Lower leg skin (tissue), 4 donors: ENCODE measurements at regions not wholly inside any gene's neighbourhood (a gene's known extent, or its start where the extent isn't known, plus 50 kb on each side); places are given as distances from the start of the nearest gene placed in this dataset.
"Not testable (repeated sequence)": the region's sequence is repeated elsewhere in the genome, so short reads cannot be mapped to it uniquely, and the experiment has no call there.

ENCODE experiments used
- DNase-seq, 2 donors: peaks; one replicate each; pipeline ENCODE4 v3.0.0-alpha.2; 2019; ENCODE audit warnings: low spot score in 2 of 2
- H3K4me3 ChIP-seq: fragments of 200-600 bp; sonication (generic); 2 replicates; pipeline ENCODE4 v1.5.1; 2017; ENCODE audit warnings: mild to moderate bottlenecking, low read depth; ENCODE audit not compliant: poor library complexity, severe bottlenecking
- POLR2A ChIP-seq, 2 donors: fragments of 450-650 bp; IDR thresholded peaks; one replicate each; pipeline ENCODE4 v1.6.1; 2016 to 2017; ENCODE audit warnings: antibody characterized with exemption in 2 of 2, mild to moderate bottlenecking in 1 of 2, moderate library complexity in 1 of 2
- WGBS, 2 donors: methylation state at CpG; one replicate each; pipeline ENCODE4 v1.1.5; 2018; 5-methylcytosine and 5-hydroxymethylcytosine counted together
- intact Hi-C: fragments of 100-400 bp; cut with DNase I; formaldehyde crosslinking; loops from one replicate; pipeline ENCODE4 v1.15.0; 2023; ENCODE audit warnings: low total_unique reads
- TF ChIP-seq, protein P1 (sequence below), 3 donors: fragments of 450-650 bp; IDR thresholded peaks; one replicate each; pipeline ENCODE4 v1.5.1; 2016; ENCODE audit warnings: antibody characterized with exemption in 3 of 3, mild to moderate bottlenecking in 3 of 3, moderate library complexity in 2 of 3

GRCh38 chr20:48492015-48492714 is 335.6 kb downstream of the PREX1 start:
- no peak overlapping the region for H3K4me3 ChIP-seq
- TF ChIP-seq, protein P1, sequence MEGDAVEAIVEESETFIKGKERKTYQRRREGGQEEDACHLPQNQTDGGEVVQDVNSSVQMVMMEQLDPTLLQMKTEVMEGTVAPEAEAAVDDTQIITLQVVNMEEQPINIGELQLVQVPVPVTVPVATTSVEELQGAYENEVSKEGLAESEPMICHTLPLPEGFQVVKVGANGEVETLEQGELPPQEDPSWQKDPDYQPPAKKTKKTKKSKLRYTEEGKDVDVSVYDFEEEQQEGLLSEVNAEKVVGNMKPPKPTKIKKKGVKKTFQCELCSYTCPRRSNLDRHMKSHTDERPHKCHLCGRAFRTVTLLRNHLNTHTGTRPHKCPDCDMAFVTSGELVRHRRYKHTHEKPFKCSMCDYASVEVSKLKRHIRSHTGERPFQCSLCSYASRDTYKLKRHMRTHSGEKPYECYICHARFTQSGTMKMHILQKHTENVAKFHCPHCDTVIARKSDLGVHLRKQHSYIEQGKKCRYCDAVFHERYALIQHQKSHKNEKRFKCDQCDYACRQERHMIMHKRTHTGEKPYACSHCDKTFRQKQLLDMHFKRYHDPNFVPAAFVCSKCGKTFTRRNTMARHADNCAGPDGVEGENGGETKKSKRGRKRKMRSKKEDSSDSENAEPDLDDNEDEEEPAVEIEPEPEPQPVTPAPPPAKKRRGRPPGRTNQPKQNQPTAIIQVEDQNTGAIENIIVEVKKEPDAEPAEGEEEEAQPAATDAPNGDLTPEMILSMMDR (IDR thresholded peaks at IDR 0.05): no peak
- TF ChIP-seq POLR2A (IDR thresholded peaks at IDR 0.05): no peak
- intact Hi-C loops: no loop called here
- 85% methylated on average over 16 to 17 of the region's 17 CpGs for WGBS, 2 donors
- no peak for DNase-seq

DNA sequence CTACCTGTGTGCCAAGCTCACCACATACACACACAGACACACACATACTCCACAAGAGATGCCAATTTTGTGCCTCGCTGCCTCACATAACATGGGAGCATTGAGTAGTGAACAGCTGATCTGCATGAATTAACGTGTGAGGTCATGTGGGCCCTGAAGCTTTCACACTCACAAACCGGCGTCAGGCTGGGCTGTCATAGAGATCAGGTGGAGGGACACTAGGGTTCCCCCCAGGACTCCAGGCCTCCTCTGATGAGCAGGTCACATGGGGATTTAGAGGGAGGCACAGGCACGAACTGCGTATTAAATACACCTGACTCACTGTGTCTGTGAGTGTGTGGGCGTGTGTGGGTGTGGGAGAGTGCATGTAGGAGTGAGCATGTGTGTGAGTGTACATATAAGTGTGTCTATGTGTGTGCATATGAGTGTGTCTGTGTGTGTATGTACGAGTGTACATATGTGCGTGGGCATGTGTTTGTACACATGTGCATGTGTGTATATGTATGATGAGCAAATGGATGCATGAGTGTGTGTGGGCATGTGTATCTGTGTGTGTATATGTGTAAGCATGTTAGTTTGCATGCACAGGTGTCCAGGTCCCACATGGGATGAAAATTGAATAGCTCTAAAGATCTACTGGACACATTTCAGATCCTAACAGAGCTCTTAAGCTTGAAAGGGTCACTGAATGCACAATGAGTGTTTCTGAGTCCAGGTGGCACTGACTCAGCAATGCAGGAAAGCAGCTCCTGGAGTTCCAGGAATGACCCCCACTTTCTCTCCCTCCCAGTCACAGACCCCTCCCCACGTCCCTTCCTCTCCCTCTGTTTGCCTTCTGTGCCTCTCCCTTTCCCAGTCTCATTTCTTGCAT is 336.6 kb downstream of the PREX1 start:
- peak in 1 of 2 donors; percentile 70 for DNase-seq
- no peak overlapping the region for H3K4me3 ChIP-seq
- WGBS, 2 donors: 69 to 76% methylated on average over 10 of the region's 10 CpGs
- intact Hi-C loops: no loop called here
- no peak for TF ChIP-seq POLR2A (IDR thresholded peaks at IDR 0.05)
- TF ChIP-seq, protein P1 (IDR thresholded peaks at IDR 0.05): no peak

DNA sequence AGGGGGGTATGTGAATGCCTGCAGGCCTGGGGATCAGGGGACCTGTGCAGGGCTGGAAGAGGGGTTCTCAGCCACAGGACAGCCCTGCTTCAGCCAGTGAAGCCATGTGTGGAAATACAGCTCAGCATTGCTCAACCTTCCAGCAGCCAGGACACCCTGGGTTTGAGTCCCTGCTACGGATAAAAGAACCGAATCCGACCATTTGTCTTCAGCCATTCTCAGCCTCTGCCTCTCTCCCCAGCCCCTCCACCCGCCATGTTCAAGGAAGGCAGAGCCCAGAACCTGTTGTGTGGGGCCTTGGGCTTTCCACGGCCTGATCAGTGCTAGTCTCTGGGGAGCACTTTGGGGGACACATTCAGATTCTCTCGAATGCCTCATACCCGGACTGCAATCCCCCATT is 337.5 kb downstream of the PREX1 start:
- 73 to 84% methylated on average over 7 of the region's 7 CpGs for WGBS, 2 donors
- intact Hi-C loops, H3K4me3 ChIP-seq: not testable (repeated sequence)
- peak in 1 of 2 donors; percentile 73 for DNase-seq

- DNase-seq: peak in 1 of 2 donors; percentile 63
- H3K4me3 ChIP-seq: no peak overlapping the region
- intact Hi-C loops: no loop called here
- 13 to 24% methylated on average over 6 to 8 of the region's 8 CpGs for WGBS, 2 donors
- TF ChIP-seq POLR2A (IDR thresholded peaks at IDR 0.05): no peak
- TF ChIP-seq, protein P1 (IDR thresholded peaks at IDR 0.05): no peak
Measured at GRCh38 chr20:48489656-48490055, 338.1 kb downstream of the PREX1 start.

GRCh38 chr20:48489046-48489463 is 338.7 kb downstream of the PREX1 start:
- WGBS, 2 donors: 33 to 40% methylated on average over 6 to 11 of the region's 12 CpGs
- H3K4me3 ChIP-seq: no peak overlapping the region
- peak in 1 of 2 donors; percentile 84 for DNase-seq
- no peak for TF ChIP-seq POLR2A (IDR thresholded peaks at IDR 0.05)
- TF ChIP-seq, protein P1 (IDR thresholded peaks at IDR 0.05): no peak
- intact Hi-C loops: no loop called here

DNA sequence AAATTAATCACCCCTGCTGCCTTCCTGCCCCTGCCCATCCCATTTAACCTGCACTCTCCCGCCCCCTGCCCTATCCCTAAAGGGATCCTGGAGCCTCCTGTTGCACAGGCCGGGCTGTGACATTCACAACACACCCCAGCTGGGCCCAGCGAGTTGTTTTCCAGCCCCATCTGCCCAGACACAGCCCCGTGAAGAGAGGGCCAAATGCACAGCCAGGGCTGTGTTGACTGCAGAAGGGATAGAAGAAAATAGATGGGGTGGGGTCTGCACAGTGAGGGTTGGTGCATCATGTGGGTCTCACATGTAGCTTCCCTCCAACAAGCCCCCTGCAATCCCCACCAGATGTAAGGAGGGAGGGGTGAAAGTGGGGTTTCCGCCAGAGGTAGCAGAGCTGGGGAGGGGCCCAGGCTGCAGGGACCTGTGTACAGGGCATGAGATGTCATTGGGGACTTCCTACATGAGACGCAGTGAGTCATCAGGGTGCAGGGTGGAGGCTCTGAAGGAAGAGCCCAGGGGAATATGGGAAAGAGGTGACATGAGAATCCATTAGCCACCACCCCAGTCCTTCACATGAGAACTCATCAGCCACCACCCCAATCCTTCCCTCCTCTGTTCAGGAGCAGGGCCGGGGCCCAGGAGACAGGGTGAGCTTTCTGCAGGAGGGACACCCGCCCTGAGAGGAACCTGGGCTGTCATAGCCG is 339.3 kb downstream of the PREX1 start:
- WGBS, 2 donors: 43 to 48% methylated on average over 9 of the region's 9 CpGs
- intact Hi-C loops: not testable (repeated sequence)
- peak in 1 of 2 donors; percentile 48 for DNase-seq

More for the DNA sequence above, 339.3 kb downstream of the PREX1 start:
- not testable (repeated sequence) for H3K4me3 ChIP-seq
